ENCODE measurements at regions not wholly inside any gene's neighbourhood (a gene's known extent, or its start where the extent isn't known, plus 50 kb on each side); places are given as distances from the start of the nearest gene placed in this dataset.

GRCh38 chr6:23213651-23214050 lies 644.3 kb downstream of the HDGFL1 start:
- Histone ChIP-seq H2BK15ac (ENCODE audit: low read depth, low read length) (no peak overlapping the region), H2BK12ac (ENCODE audit: insufficient read length, low read depth, low read length) (no peak overlapping the region), H2BK5ac (ENCODE audit: insufficient read length, low read length) (no peak overlapping the region), H4K20me1 (ENCODE audit: control insufficient read depth, insufficient read depth, insufficient read length) (no peaks in the 10 kb centered on the region), H4K8ac (replicated peaks; ENCODE audit: insufficient read length, low read depth, low read length) (no peak overlapping the region), H2AFZ (ENCODE audit: low read length) (no peak overlapping the region), H3K23ac (ENCODE audit: insufficient read length, low read depth, low read length) (no peak overlapping the region), H3K18ac (ENCODE audit: insufficient read length, low read depth, low read length) (no peak overlapping the region), H3K56ac (ENCODE audit: insufficient read length, low read depth, low read length) (no peak overlapping the region), H3K79me2 (ENCODE audit: insufficient read depth, low read length) (no peaks in the 10 kb centered on the region), H3T11ph (ENCODE audit: low read length) (no peak overlapping the region), H3K14ac (ENCODE audit: insufficient read depth, low read length) (no peak overlapping the region), H2BK20ac (ENCODE audit: low read depth, low read length, poor library complexity, severe bottlenecking) (no peak overlapping the region), H3K79me1 (ENCODE audit: insufficient read depth, low read depth, low read length, poor library complexity, severe bottlenecking) (no peaks in the 10 kb centered on the region), H4K5ac (ENCODE audit: insufficient read length, low read depth, low read length) (no peak overlapping the region), H3K9me3 (ENCODE audit: control insufficient read depth, low read depth, low read length) (no peaks in the 10 kb centered on the region), H3K4me2 (ENCODE audit: insufficient read depth, insufficient read length, low read length) (no peak overlapping the region), H3K9ac (ENCODE audit: extremely low read depth, insufficient read length, low read length) (no peak overlapping the region), H3K27ac (ENCODE audit: insufficient read length, low read depth, low read length) (no peak overlapping the region), H3K23me2 (ENCODE audit: insufficient read length, low read depth, low read length, poor library complexity, severe bottlenecking) (no peaks in the 10 kb centered on the region), H2AK5ac (ENCODE audit: insufficient read length, low read length) (no peak overlapping the region), H4K91ac (ENCODE audit: insufficient read length, low read depth, low read length) (no peak overlapping the region), H3K4me1 (ENCODE audit: insufficient read depth, low read length) (no peaks in the 10 kb centered on the region), H3K4ac (ENCODE audit: low read depth, low read length) (no peak overlapping the region), H2BK120ac (ENCODE audit: low read depth, low read length, poor library complexity, severe bottlenecking) (no peak overlapping the region), H3K27me3 (ENCODE audit: insufficient read depth, low read length) (no peaks in the 10 kb centered on the region)
- Mint-ChIP-seq H3K27ac (no peak overlapping the region), H3K27me3 (ENCODE audit: low read depth) (no peaks in the 10 kb centered on the region), H3K4me3 (no peak overlapping the region), H3K4me1 (peaks cover 0 to 3% of the 10 kb centered on the region in 2 experiments; a peak in 2 of 4 replicates), H3K9me3 (peaks cover 7 to 19% of the 10 kb centered on the region in 2 experiments; a peak in 3 of 5 replicates), H3K36me3 (ENCODE audit: insufficient read depth in 1 of 3, low read depth in 3 of 3) (peaks cover 0 to 4% (median 0%) of the 10 kb centered on the region in 3 experiments; a peak in 2 of 7 replicates)
- TF ChIP-seq, protein P1, sequence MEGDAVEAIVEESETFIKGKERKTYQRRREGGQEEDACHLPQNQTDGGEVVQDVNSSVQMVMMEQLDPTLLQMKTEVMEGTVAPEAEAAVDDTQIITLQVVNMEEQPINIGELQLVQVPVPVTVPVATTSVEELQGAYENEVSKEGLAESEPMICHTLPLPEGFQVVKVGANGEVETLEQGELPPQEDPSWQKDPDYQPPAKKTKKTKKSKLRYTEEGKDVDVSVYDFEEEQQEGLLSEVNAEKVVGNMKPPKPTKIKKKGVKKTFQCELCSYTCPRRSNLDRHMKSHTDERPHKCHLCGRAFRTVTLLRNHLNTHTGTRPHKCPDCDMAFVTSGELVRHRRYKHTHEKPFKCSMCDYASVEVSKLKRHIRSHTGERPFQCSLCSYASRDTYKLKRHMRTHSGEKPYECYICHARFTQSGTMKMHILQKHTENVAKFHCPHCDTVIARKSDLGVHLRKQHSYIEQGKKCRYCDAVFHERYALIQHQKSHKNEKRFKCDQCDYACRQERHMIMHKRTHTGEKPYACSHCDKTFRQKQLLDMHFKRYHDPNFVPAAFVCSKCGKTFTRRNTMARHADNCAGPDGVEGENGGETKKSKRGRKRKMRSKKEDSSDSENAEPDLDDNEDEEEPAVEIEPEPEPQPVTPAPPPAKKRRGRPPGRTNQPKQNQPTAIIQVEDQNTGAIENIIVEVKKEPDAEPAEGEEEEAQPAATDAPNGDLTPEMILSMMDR (conservative IDR thresholded peaks at IDR 0.05) = no peak
- DNase-seq = no peak
